Activated CD8-positive, alpha-beta memory T cell treated with anti-CD3 and anti-CD28 coated beads, Interleukin-2, amount 50 U/mL, for 48 hours (primary cell): ENCODE measurements at regions not wholly inside any gene's neighbourhood (a gene's known extent, or its start where the extent isn't known, plus 50 kb on each side); places are given as distances from the start of the nearest gene placed in this dataset.
"Not testable (repeated sequence)": the region's sequence is repeated elsewhere in the genome, so short reads cannot be mapped to it uniquely, and the experiment has no call there.

Experiments used
- DNase-seq: peaks from one replicate; pipeline ENCODE4 v3.0.0-alpha.2; 2020

DNA sequence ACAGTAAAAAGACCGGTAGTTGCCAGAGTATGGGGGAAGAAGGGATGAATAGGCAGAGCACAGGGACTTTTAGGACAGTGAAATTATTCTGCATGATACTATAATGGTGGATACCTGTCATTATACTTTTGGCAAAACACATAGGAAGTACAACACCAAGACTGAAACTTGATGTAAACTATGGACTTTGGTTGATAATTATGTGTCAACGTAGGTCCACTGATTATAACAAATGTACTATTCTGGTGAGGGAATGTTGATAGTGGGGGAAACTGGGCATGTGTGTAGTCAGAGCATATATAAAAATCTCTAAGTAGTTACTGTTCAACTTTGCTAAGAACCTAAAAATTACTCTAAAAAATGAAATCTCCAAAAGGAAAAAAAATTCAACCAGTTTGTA, 629.7 kb downstream of the CCDC85A start:
- DNase-seq = no peak

DNA sequence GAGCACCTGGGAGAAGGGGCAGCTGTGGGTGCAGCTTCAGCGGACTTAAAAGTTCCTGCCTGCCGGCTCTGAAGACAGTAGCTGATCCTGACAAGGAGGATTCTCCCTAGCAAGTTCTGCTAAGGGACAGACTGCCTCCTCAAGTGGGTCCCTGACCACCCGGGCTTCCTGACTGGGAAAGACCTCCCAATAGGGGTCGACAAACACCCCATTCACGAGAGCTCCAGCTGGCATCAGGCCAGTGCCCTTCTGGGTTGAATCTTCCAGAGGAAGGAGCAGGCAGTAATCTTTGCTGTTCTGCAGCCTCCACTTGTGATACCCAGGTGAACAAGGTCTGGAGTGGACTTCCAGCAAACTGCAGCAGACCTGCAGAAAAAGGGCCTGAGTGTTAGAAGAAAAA, 632.9 kb downstream of the CCDC85A start:
- DNase-seq = no peak

DNA sequence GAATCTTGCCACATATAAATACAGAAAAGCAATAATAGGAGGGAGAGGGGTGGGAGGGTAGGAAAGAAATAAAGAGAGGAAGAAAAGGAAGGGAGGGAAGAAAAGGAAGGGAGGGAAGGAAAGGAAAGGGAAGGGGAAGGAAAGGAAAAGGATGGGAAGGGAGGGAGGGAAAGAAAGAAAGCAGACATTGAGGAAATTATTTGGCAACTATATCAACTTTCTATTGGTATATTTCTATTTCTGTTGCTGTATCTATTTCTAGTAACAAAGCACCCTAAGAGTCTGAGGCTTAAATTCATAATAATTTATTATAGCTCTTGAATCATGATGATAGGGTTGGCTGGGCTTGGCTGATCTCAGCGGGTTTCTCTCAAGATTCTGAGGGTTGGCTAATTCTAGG, 648.0 kb downstream of the CCDC85A start:
- no peak for DNase-seq

DNA sequence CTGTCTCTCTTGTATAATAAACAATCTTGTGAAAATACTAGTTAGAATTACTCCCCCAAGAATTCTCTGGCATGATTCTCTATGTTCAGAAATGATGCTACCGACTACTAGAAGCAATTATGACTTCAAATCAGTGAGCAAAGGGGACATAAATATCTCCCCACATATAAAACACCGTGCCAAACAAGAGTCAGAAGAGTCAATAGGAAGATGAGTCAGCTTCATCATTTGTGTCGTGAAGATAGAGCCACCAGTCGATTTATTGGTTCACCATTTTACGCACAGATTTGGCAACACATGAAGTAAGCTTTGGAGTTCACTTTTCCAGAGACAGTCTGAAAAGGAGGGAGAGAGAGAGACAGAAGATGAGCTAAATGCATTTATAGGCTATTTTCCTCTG, 650.9 kb downstream of the CCDC85A start:
- no peak for DNase-seq

GRCh38 chr2:56840009-56840408, 656.2 kb downstream of the CCDC85A start:
- not testable (repeated sequence) for DNase-seq

GRCh38 chr2:56860991-56861390, 677.2 kb downstream of the CCDC85A start:
- DNase-seq = no peak

DNA sequence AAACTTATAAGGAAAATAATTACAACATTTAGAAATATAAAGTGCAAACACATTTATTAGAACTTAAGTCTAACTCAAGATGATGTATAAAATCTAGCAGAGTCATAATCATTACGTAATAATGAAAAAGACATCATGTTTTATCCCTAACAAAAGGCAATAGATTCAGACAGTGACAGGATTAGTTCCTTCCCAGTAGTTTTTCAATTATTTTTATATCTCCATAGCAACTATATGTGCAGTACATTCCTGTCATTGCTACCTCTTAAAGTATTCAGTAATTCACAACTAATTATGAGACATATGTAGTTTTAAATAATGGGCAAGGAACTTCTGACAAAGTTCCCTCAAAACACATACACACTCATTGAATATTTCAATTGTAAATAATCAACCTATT, 687.9 kb downstream of the CCDC85A start:
- DNase-seq = no peak

DNA sequence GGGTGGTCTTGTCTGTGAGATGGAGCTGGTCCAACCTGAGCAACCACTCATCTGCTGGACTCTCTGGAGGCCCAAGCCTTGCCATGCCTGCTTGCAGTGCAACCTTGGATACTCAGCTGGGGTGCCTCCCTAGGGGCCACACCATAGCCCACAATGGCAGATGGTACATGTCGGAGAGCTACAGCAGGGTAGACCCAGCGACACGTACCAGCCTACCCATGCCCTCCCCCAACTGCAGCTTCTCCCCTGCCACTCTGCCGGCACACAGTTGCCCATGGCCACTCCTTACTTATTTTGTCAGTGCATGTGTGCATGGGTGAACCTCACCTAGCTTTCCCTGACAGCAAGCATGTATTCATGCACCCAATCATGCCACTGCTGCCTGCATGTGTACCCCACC, 690.9 kb downstream of the CCDC85A start:
- no peak for DNase-seq

DNA sequence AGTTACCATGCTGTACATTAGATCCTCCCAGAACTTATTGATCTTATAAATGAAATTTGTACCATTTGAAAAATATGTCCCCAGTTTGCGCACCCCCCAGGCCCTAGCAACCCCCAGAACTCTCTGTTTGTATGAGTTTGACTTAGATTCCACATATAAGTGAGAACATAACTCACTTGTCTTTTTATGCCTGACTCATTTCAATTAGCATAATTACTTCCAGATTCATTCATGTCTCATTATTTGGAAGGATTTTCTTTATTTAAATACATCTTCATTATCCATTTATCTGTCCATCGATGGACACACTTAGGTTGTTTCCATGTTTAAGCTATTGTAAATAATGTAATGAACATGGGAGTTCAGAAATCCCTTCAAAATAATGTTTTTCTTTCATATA, 705.9 kb downstream of the CCDC85A start:
- DNase-seq = no peak

DNA sequence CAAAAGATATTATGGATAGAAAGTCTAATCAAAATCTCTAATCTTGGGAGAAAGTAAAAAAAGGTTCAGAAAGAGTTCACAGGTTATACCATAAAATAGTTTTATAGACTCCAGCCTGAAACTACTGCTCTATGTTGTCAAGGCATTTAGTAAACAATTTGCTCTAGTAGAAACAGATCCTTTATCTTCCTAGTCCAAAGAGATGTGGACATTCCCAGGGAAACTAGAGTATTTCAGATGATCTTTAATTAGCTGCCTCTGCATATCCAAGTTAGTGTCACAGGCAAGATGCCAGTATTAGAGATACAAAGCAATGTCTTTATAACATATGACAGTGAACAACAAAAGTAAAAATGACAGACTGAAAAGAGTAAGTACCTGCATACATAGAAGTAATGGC, 708.6 kb downstream of the CCDC85A start:
- DNase-seq = no peak

DNA sequence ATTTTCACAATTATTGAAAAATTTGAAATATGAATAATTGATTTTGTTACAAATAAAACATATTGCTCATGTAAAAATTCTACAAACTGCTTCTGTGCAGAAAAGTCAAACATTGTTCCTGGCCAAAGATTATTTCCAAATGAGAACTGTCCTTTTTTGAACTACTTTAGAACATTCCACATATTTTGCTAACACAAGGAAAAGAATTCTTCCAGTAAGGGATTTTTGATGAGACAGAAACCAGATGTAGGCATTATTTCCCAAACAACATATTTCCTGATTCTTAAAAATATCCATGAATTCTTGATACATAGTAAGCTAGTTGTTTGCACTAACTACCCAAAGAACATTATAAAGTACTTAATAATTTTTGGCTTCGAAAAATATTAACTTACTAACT, 715.2 kb downstream of the CCDC85A start:
- no peak for DNase-seq

GRCh38 chr2:56912490-56912889, 728.7 kb downstream of the CCDC85A start:
- DNase-seq = no peak

- no peak for DNase-seq
Measured at GRCh38 chr2:56918790-56919189, 735.0 kb downstream of the CCDC85A start.

DNA sequence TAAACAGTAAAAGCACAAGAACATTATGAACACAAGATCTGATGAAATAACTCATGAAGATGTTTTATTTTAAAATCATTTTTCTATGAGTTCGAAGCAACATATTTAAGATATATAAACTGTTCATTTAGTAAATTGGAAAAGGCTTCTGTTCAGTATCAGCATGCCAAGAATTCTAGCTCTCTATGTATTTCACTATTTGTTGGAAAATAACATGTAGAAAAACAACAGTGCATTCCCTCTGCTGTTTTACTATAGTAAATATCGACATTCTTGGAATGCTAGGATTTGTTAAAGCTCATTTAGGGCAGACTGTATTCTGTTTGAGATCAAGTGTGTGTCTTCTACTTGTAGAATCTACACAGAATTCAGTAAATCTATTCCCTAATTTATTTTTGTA, 750.2 kb downstream of the CCDC85A start:
- DNase-seq = no peak

DNA sequence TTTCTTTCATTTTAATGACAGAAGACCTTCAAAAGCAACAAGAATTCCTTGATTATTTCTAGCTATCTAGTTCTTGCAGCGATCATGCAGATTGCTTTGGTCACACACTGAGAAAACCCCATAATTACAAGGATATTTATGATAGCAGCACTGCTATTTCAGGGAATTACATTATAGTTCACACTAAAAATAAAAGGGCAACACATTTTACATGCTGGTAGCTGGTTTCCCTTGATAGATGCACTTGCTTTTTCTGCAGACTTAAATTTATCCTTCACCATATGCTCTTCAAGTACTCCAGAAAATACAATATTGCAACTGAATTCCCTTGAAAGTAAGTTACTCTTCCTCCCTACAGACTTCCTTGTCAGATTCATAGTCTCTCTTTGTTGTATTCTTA, 751.1 kb downstream of the CCDC85A start:
- no peak for DNase-seq

DNA sequence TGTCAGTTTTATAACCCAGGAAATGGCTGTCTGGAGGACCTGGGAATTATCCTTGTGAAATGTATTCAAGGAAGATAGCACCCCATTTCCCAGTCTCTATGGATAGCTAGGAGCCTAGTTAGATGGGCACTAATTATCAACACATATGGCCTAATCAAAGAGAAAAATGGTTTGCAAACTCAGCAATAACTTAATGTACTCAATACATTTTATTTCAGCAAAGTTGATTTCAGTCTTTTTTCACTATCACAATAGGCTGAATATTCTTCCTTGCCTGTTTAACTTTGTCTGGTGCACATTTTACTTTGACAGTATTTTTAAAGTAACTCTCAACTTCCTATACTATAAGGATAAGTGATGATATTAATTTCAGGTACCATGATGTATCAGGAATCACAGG, 756.3 kb downstream of the CCDC85A start:
- DNase-seq = no peak

- DNase-seq = no peak
Measured at GRCh38 chr2:56952871-56953270, 769.1 kb downstream of the CCDC85A start.

- DNase-seq = no peak
Measured at GRCh38 chr2:56960581-56960980, 776.8 kb downstream of the CCDC85A start.

DNA sequence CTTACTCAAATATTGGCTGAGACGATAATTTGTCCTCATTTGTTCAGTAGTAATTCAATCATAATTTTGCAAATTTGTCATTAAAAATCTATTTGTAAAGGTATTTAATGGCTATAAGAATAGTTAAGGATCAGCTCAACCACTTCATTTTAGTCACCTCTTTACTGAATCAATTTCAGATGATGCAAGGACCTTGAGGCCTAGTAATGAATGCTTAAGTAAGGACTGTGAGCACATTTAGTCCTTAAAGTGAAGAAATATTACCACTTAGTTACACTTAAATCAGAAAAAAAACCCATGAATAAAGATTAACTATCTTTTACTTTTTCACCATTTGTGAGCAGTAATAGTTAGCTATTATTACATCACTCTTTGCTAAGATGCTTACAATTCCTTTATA, 778.9 kb downstream of the CCDC85A start:
- no peak for DNase-seq

DNA sequence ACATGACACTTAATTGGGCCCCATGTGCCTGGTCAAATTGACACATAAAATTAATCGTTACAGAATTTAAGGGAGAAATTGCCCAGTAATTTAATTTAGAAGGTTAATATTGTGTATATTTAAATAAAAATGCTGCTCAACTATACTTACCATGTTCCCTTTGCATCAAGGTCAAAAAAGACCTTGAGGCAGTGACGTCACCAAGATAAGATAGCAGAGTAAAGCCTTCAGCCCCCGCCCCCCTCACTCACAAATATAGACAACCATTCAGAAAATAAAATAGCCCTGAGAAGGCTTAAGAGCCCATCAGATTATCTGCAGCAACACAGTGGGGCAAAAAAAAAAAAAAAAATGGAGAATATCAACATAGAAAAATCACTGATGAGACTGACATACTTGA, 785.7 kb downstream of the CCDC85A start:
- DNase-seq = no peak

DNA sequence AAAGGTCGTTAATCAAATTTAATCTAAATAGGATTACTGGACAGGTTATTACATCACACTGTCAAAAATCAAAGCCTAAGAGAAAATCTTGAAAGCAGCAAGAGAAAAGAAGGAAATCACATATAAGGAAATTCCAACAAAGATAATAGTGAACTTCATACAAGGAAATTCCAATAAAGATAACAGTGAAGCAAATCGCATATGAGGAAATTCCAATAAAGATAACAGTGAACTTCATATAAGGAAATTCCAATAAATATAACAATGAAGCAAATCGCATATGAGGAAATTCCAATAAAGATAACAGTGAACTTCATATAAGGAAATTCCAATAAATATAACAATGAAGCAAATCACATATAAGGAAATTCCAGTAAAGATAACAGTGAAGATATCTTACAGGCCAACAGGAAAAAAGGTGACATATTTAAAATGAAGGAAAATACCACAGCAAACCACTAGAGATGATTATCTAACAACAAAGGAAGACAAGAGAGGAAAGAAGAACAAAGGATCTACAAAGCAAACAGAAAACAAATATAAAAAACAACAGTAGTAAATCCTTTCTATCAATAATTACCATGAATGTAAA, 787.7 kb downstream of the CCDC85A start:
- no peak for DNase-seq

DNA sequence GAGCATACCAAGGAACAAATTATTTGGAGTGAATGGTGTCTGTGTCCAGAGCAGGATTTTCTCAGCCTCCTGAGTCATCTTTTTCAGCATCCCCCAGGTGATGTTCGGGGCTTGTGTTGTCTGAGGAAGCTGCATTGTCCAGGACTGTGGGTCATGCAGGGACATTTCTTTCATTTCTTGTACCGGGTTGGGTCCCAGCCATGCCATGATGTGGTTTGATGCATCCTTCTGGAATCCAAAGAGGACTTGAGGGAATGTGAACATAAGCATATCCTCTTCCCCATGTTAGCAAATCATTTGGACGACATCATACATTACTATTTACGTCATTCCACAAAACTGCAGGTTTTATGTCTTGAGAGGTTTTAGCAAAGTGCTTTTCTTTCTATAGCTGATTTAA, 797.8 kb downstream of the CCDC85A start:
- no peak for DNase-seq

- no peak for DNase-seq
Measured at GRCh38 chr2:56985609-56986008, 801.8 kb downstream of the CCDC85A start.

DNA sequence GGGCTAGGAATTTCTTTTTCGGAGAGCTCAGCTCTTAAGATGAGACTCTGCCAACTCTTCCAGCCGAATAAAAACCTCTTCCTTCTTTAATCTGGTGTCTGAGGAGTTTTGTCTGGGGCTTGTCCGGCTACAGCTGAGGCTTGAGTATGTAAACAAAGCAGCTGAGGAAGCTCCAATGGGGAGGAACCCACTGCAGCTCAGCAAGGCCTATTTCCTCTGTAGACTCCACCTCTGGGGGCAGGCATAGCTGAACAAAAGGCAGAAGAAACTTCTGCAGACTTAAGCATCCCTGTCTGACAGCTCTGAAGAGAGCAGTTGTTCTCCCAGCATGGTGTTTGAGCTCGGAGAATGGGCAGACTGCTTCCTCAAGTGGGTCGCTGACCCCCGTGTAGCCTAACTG, 838.7 kb downstream of the CCDC85A start:
- no peak for DNase-seq

- DNase-seq = no peak
Measured at GRCh38 chr2:57044931-57045635, 861.3 kb downstream of the CCDC85A start.
